Mesenchymal stem cell (in vitro differentiated cells and primary cell): ENCODE measurements at regions not wholly inside any gene's neighbourhood (a gene's known extent, or its start where the extent isn't known, plus 50 kb on each side); places are given as distances from the start of the nearest gene placed in this dataset.

ENCODE experiments used
- DNase-seq: peaks from one replicate; pipeline ENCODE4 v3.0.0-alpha.2; 2013
- H2AFZ ChIP-seq: one replicate; pipeline ENCODE4 v1.6.1; 2013; ENCODE audit warnings: low read depth, mild to moderate bottlenecking, control low read depth, inconsistent platforms, low read length, moderate library complexity
- H2AK5ac ChIP-seq: 2 replicates; pipeline ENCODE4 v1.6.1; 2013; ENCODE audit warnings: low read length, moderate library complexity, mild to moderate bottlenecking, inconsistent platforms; ENCODE audit not compliant: severe bottlenecking
- H2BK120ac ChIP-seq: one replicate; pipeline ENCODE4 v1.6.1; 2013; ENCODE audit warnings: low read depth, mild to moderate bottlenecking, inconsistent platforms, low read length, moderate library complexity
- H2BK12ac ChIP-seq, 2 experiments: one replicate each; pipeline ENCODE4 v1.6.1; 2013; ENCODE audit warnings: inconsistent platforms in 2 of 2, low read length in 2 of 2, mild to moderate bottlenecking in 2 of 2, moderate library complexity in 2 of 2, control low read depth in 1 of 2
- H2BK15ac ChIP-seq: one replicate; pipeline ENCODE4 v1.6.1; 2013; ENCODE audit warnings: mild to moderate bottlenecking, low read depth, inconsistent platforms; ENCODE audit not compliant: poor library complexity, severe bottlenecking
- H2BK5ac ChIP-seq: 2 replicates; pipeline ENCODE4 v1.6.1; 2013; ENCODE audit warnings: low read depth, mild to moderate bottlenecking, low read length, control low read depth, inconsistent platforms; ENCODE audit not compliant: poor library complexity, severe bottlenecking
- H3K14ac ChIP-seq, 2 experiments: one replicate each; pipeline ENCODE4 v1.6.1; 2013; ENCODE audit warnings: inconsistent platforms in 2 of 2, low read length in 2 of 2, control low read depth in 1 of 2, mild to moderate bottlenecking in 1 of 2, moderate library complexity in 1 of 2
- H3K18ac ChIP-seq, 2 experiments: one replicate each; pipeline ENCODE4 v1.6.1; 2013; ENCODE audit warnings: inconsistent platforms in 2 of 2, low read length in 2 of 2, control low read depth in 1 of 2, low read depth in 1 of 2, mild to moderate bottlenecking in 1 of 2
- H3K23ac ChIP-seq, 2 experiments: one replicate each; pipeline ENCODE4 v1.6.1; 2013; ENCODE audit warnings: inconsistent platforms in 2 of 2, low read length in 2 of 2, mild to moderate bottlenecking in 2 of 2, moderate library complexity in 2 of 2, control low read depth in 1 of 2
- H3K27ac ChIP-seq: 2 replicates; pipeline ENCODE4 v1.5.1; 2013; ENCODE audit warnings: mild to moderate bottlenecking, moderate library complexity, low read length, control low read depth, inconsistent platforms; ENCODE audit not compliant: poor library complexity, severe bottlenecking
- H3K27me3 ChIP-seq, 2 experiments: 2 replicates each; pipeline versions ENCODE4 v1.6.1 to v1.7.0; 2013; ENCODE audit warnings: low read length in 2 of 2, mild to moderate bottlenecking in 2 of 2, moderate library complexity in 2 of 2, control low read depth in 1 of 2, inconsistent platforms in 1 of 2; ENCODE audit not compliant: control insufficient read depth in 1 of 2, insufficient read depth in 1 of 2
- H3K36me3 ChIP-seq, 2 experiments: 2 replicates each; pipeline versions ENCODE4 v1.6.1 to v1.7.0; 2013; ENCODE audit warnings: low read length in 2 of 2, control low read depth in 1 of 2, inconsistent platforms in 1 of 2, low read depth in 1 of 2, mild to moderate bottlenecking in 1 of 2; ENCODE audit not compliant: insufficient read depth in 2 of 2, control insufficient read depth in 1 of 2
- H3K4ac ChIP-seq, 2 experiments: one replicate each; pipeline ENCODE4 v1.6.1; 2013; ENCODE audit warnings: inconsistent platforms in 2 of 2, low read length in 2 of 2, mild to moderate bottlenecking in 2 of 2, moderate library complexity in 2 of 2, control low read depth in 1 of 2, low read depth in 1 of 2
- H3K4me1 ChIP-seq: 2 replicates; pipeline ENCODE4 v1.6.1; 2013; ENCODE audit warnings: low read depth, low read length, control low read depth; ENCODE audit not compliant: control insufficient read depth, insufficient read depth
- H3K4me2 ChIP-seq: 2 replicates; pipeline ENCODE4 v1.6.1; 2013; ENCODE audit warnings: low read length, mild to moderate bottlenecking, inconsistent platforms; ENCODE audit not compliant: poor library complexity, severe bottlenecking
- H3K4me3 ChIP-seq, 2 experiments: 2 replicates each; pipeline versions ENCODE4 v1.5.1 to v1.7.0; 2013; ENCODE audit warnings: low read length in 2 of 2, mild to moderate bottlenecking in 2 of 2, control low read depth in 1 of 2, low read depth in 1 of 2; ENCODE audit not compliant: insufficient read depth in 1 of 2
- H3K79me1 ChIP-seq: replicated peaks from 2 replicates; pipeline ENCODE4 v1.6.1; 2013; ENCODE audit warnings: mild to moderate bottlenecking, control low read depth, low read length, inconsistent platforms; ENCODE audit not compliant: poor library complexity, severe bottlenecking
- H3K9ac ChIP-seq: 2 replicates; pipeline ENCODE4 v1.7.0; 2013; ENCODE audit warnings: mild to moderate bottlenecking, low read length, moderate library complexity
- H3K9me3 ChIP-seq: 2 replicates; pipeline ENCODE4 v1.7.0; 2013; ENCODE audit warnings: mild to moderate bottlenecking, low read length; ENCODE audit not compliant: control insufficient read depth
- H4K8ac ChIP-seq: one replicate; pipeline ENCODE4 v1.6.1; 2013; ENCODE audit warnings: inconsistent platforms, mild to moderate bottlenecking, low read length, moderate library complexity
- H4K91ac ChIP-seq: one replicate; pipeline ENCODE4 v1.6.1; 2013; ENCODE audit warnings: mild to moderate bottlenecking, low read length, inconsistent platforms
- WGBS: methylation state at CpG from one replicate; pipeline ENCODE4 v1.1.7; 2013; ENCODE audit warnings: mixed read lengths; 5-methylcytosine and 5-hydroxymethylcytosine counted together

- Histone ChIP-seq H3K27me3 (no peaks in the 10 kb centered on the region), H3K27ac (no peak overlapping the region), H4K8ac (no peak overlapping the region), H3K9me3 (peaks cover 6% of the 10 kb centered on the region), H3K14ac (no peak overlapping the region), H2BK5ac (no peak overlapping the region), H2BK12ac (no peak overlapping the region), H3K79me1 (no peaks in the 10 kb centered on the region), H3K18ac (no peak overlapping the region), H3K36me3 (no peaks in the 10 kb centered on the region), H2BK120ac (no peak overlapping the region), H2AK5ac (no peak overlapping the region), H3K4me3 (no peak overlapping the region), H4K91ac (no peak overlapping the region), H3K23ac (no peak overlapping the region), H2AFZ (no peak overlapping the region), H3K4me1 (no peaks in the 10 kb centered on the region), H3K9ac (no peak overlapping the region), H2BK15ac (no peak overlapping the region), H3K4me2 (no peak overlapping the region), H3K4ac (no peak overlapping the region)
- no peak for DNase-seq
- no CpG with 5 or more reads among the region's 5 CpGs for WGBS
These were observed 1027.9 kb upstream of the ADGRB3 start for GRCh38 chr6:67606906-67607828.

- no peak overlapping the region for H3K4me2 ChIP-seq
- no peaks in the 10 kb centered on the region for H3K27me3 ChIP-seq
- H3K36me3 ChIP-seq, result no peaks in the 10 kb centered on the region
- no peak overlapping the region for H2BK15ac ChIP-seq
- no peak overlapping the region for H3K23ac ChIP-seq
- H3K9ac ChIP-seq, result no peak overlapping the region
- no peak overlapping the region for H3K27ac ChIP-seq
- H3K4me3 ChIP-seq, result no peak overlapping the region
- H3K18ac ChIP-seq, result no peak overlapping the region
- H3K4me1 ChIP-seq, result no peaks in the 10 kb centered on the region
- H2BK5ac ChIP-seq, result no peak overlapping the region
- no peak overlapping the region for H2BK120ac ChIP-seq
- no peak overlapping the region for H2AK5ac ChIP-seq
- DNase-seq, result peak; percentile 1
- H3K79me1 ChIP-seq, result no peaks in the 10 kb centered on the region
- no peak overlapping the region for H3K14ac ChIP-seq
- no peak overlapping the region for H4K91ac ChIP-seq
- H2BK12ac ChIP-seq, result no peak overlapping the region
- H3K4ac ChIP-seq, result no peak overlapping the region
- H4K8ac ChIP-seq, result no peak overlapping the region
- H2AFZ ChIP-seq, result no peak overlapping the region
- H3K9me3 ChIP-seq, result peaks cover 7% of the 10 kb centered on the region
- WGBS, result no CpG with 5 or more reads among the region's 1 CpG
These were observed 1040.7 kb upstream of the ADGRB3 start for GRCh38 chr6:67594366-67594765.

- Histone ChIP-seq H3K14ac (no peak overlapping the region), H3K18ac (no peak overlapping the region), H3K27me3 (no peaks in the 10 kb centered on the region), H4K8ac (no peak overlapping the region), H3K79me1 (no peaks in the 10 kb centered on the region), H2BK120ac (no peak overlapping the region), H3K4me2 (no peak overlapping the region), H3K4ac (no peak overlapping the region), H3K9ac (no peak overlapping the region), H3K36me3 (no peaks in the 10 kb centered on the region), H2AK5ac (no peak overlapping the region), H2BK12ac (no peak overlapping the region), H2AFZ (no peak overlapping the region), H3K9me3 (peaks cover 8% of the 10 kb centered on the region), H4K91ac (no peak overlapping the region), H3K23ac (no peak overlapping the region), H3K4me1 (no peaks in the 10 kb centered on the region), H3K4me3 (no peak overlapping the region), H2BK5ac (no peak overlapping the region), H3K27ac (no peak overlapping the region), H2BK15ac (no peak overlapping the region)
- DNase-seq, result no peak
These were observed 1041.8 kb upstream of the ADGRB3 start for GRCh38 chr6:67593247-67593646.

DNA sequence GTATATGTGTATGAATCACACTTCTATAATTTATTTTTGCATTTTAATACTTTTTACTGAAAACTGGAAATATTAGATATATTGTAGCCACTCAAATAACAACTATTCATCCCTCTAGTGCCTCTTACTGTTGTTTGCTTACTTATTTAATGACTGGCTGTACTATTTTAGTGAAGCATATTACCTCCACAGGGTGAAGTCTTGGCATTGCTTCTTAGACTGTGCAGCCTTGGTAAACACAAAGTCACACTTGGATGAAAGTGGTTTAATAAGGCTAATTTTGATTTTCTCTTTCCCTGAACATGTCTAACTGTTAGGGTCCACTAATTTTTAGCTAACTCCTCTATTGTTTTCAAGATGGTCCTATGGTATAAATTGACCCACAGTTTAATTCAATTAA lies 1043.2 kb upstream of the ADGRB3 start:
- H3K27me3 ChIP-seq, result no peaks in the 10 kb centered on the region
- no peak overlapping the region for H3K9ac ChIP-seq
- H3K4me2 ChIP-seq, result no peak overlapping the region
- no peak overlapping the region for H4K8ac ChIP-seq
- H2AFZ ChIP-seq, result no peak overlapping the region
- H2BK15ac ChIP-seq, result no peak overlapping the region
- H2BK12ac ChIP-seq, result no peak overlapping the region
- H3K79me1 ChIP-seq, result no peaks in the 10 kb centered on the region
- no peak overlapping the region for H3K23ac ChIP-seq
- no peaks in the 10 kb centered on the region for H3K4me1 ChIP-seq
- no peak overlapping the region for H3K18ac ChIP-seq
- no peak for DNase-seq
- no peak overlapping the region for H3K4ac ChIP-seq
- no peak overlapping the region for H2BK5ac ChIP-seq
- H4K91ac ChIP-seq, result no peak overlapping the region
- no peak overlapping the region for H2BK120ac ChIP-seq
- no peak overlapping the region for H3K14ac ChIP-seq
- H3K9me3 ChIP-seq, result peaks cover 21% of the 10 kb centered on the region
- H3K4me3 ChIP-seq, result no peak overlapping the region
- H2AK5ac ChIP-seq, result no peak overlapping the region
- H3K27ac ChIP-seq, result no peak overlapping the region
- H3K36me3 ChIP-seq, result no peaks in the 10 kb centered on the region
